Effector memory CD8-positive, alpha-beta T cell (primary cell): ENCODE measurements at regions not wholly inside any gene's neighbourhood (a gene's known extent, or its start where the extent isn't known, plus 50 kb on each side); places are given as distances from the start of the nearest gene placed in this dataset.

Source experiments
- ATAC-seq: fragments of 150-1000 bp; cut with Tn5 transposase; replicated peaks from 2 replicates; pipeline ENCODE4 v1.10.0; 2021; ENCODE audit warnings: mild to moderate bottlenecking, moderate library complexity
- DNase-seq, 3 experiments: peaks; one replicate each; pipeline ENCODE4 v3.0.0; 2021
- H3K27ac Mint-ChIP-seq, 2 donors: one replicate each; pipeline ENCODE4 v1.8.0; 2022; ENCODE audit warnings: mild to moderate bottlenecking in 2 of 2, mixed read lengths in 2 of 2, moderate library complexity in 2 of 2
- H3K27me3 Mint-ChIP-seq, 2 donors: one replicate each; pipeline ENCODE4 v1.8.0; 2022; ENCODE audit warnings: mixed read lengths in 2 of 2
- H3K36me3 Mint-ChIP-seq: one replicate; pipeline ENCODE4 v1.8.0; 2022; ENCODE audit warnings: mild to moderate bottlenecking, moderate library complexity, mixed read lengths; ENCODE audit not compliant: insufficient read depth
- H3K4me1 Mint-ChIP-seq, 2 donors: one replicate each; pipeline ENCODE4 v1.8.0; 2022; ENCODE audit warnings: low read depth in 2 of 2, mixed read lengths in 2 of 2
- H3K4me3 Mint-ChIP-seq, 2 donors: one replicate each; pipeline ENCODE4 v1.8.0; 2022; ENCODE audit warnings: mild to moderate bottlenecking in 2 of 2, mixed read lengths in 2 of 2, moderate library complexity in 2 of 2
- H3K9me3 Mint-ChIP-seq, 2 donors: one replicate each; pipeline ENCODE4 v1.8.0; 2022; ENCODE audit warnings: mixed read lengths in 2 of 2

GRCh38 chr2:15705839-15706386 is 114.2 kb downstream of the DDX1 start:
- Mint-ChIP-seq H3K27me3 (peaks cover 9 to 51% of the 10 kb centered on the region in 2 donors), H3K4me1 (no peaks in the 10 kb centered on the region), H3K9me3 (no peaks in the 10 kb centered on the region), H3K27ac (no peak overlapping the region), H3K4me3 (no peak overlapping the region), H3K36me3 (no peaks in the 10 kb centered on the region)
- DNase-seq (no peak), ATAC-seq (no peak)

GRCh38 chr2:15706424-15706823 is 114.8 kb downstream of the DDX1 start:
- Mint-ChIP-seq H3K27ac (no peak overlapping the region), H3K4me1 (no peaks in the 10 kb centered on the region), H3K36me3 (no peaks in the 10 kb centered on the region), H3K4me3 (no peak overlapping the region), H3K9me3 (no peaks in the 10 kb centered on the region), H3K27me3 (peaks cover 9 to 57% of the 10 kb centered on the region in 2 donors)
- ATAC-seq: no peak
- DNase-seq: no peak

GRCh38 chr2:15706986-15707632 is 115.4 kb downstream of the DDX1 start:
- peaks cover 9 to 63% of the 10 kb centered on the region in 2 donors for H3K27me3 Mint-ChIP-seq
- no peak for ATAC-seq
- no peaks in the 10 kb centered on the region for H3K9me3 Mint-ChIP-seq

DNA sequence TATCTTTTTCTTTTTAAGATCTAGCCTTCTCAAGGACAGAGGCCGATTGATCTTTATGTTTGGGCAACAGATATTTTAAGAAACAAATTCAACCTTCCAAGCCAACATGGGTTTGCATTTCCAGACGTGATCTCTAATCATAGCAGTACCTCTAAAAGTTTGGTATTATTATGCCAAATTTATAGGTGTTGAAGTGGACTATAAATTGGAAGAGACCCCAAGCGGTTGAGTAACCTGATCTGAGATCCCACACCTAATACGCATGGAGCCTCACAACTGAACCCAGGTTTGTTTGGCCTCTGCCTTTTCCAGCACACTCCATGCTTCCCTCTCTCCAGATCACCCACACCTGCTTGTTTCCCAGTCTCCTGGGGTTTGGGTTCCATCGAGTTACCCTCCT is 116.5 kb downstream of the DDX1 start:
- no peak for ATAC-seq
- DNase-seq: no peak
- Mint-ChIP-seq H3K36me3 (no peaks in the 10 kb centered on the region), H3K4me1 (no peaks in the 10 kb centered on the region), H3K4me3 (no peak overlapping the region), H3K27ac (no peak overlapping the region), H3K9me3 (no peaks in the 10 kb centered on the region), H3K27me3 (peaks cover 9 to 58% of the 10 kb centered on the region in 2 donors)

More at GRCh38 chr2:15706986-15707632, 115.4 kb downstream of the DDX1 start:
- H3K27ac Mint-ChIP-seq: no peak overlapping the region
- no peaks in the 10 kb centered on the region for H3K36me3 Mint-ChIP-seq
- no peak for DNase-seq
- no peaks in the 10 kb centered on the region for H3K4me1 Mint-ChIP-seq
- H3K4me3 Mint-ChIP-seq: no peak overlapping the region

GRCh38 chr2:15708865-15709820 is 117.5 kb downstream of the DDX1 start:
- DNase-seq (no peak), ATAC-seq (no peak)
- H3K27ac Mint-ChIP-seq: no peak overlapping the region

DNA sequence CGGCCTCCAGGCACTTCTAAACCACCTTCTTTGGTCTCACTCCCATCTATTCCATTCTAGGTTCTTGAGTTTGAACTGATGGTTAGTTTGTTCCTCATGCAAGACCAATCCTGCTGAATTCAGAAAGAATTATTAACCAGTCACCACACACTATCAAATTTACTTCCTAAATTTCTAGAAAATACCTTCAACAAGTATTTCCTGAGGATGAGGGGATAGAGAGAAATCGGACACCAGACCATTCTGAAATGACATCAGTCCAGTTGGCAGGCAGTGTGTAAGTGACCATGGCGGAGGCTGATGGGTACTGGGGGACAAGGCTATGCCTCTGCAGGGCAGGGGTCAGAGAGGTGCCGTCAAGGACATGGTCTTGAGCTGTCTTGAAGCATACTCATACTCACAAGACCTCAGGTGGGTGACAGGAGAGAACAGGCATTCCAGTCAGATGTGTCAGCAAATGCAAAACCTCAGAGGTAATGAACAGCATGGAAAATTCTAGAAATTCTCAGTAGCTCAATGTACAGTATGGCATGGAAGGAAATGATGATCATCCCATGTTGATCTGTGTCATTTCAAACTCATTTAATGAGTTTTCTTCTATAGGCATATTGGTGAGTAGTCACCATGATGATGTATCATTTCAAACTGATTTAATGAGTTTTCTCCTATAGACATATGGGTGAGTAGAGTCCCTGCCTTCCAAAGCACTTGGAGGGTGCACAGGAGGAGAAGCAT is 119.6 kb downstream of the DDX1 start:
- Mint-ChIP-seq H3K27me3 (peaks cover 9 to 35% of the 10 kb centered on the region in 2 donors), H3K27ac (no peak overlapping the region), H3K4me1 (no peaks in the 10 kb centered on the region), H3K36me3 (no peaks in the 10 kb centered on the region), H3K4me3 (no peak overlapping the region), H3K9me3 (no peaks in the 10 kb centered on the region)
- ATAC-seq (no peak), DNase-seq (no peak)

More at GRCh38 chr2:15708865-15709820, 117.5 kb downstream of the DDX1 start:
- Mint-ChIP-seq H3K9me3 (no peaks in the 10 kb centered on the region), H3K4me1 (no peaks in the 10 kb centered on the region), H3K4me3 (no peak overlapping the region), H3K36me3 (no peaks in the 10 kb centered on the region), H3K27me3 (peaks cover 9 to 48% of the 10 kb centered on the region in 2 donors)

DNA sequence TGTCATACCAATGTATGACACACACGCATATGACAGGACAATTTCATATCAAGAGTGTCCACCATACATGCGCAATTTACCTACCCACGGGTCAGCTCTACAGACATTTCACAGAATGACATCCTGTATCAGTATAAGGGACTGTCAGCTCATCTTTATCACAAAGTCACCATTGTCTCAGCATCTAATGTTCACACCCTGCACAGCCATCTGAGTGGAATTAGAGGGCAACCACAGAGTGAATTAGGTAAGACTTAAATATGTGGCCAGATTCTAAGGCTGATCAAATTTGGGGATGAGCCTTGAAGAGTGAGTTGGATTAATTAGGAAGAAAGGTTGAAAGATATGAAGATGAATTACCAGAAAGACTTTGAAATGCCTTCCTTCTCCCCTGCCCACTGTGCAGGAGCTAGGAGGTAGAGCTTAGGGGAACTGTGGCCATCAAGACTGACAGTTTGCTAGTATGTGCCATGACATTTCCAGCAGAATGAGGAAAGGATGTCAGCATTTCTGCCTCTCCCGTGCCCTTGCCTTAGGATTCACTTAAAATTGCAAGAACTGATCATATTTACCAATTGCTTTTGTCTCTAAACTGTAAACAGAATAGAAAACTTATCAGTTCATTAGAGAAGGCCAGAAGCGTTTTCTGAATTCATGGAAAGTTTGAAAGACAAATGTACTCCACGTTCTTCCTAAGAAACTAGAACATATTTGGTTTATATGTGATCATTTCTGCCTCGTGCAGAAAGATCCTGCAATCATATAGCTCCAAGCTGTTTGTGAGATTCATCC is 121.1 kb downstream of the DDX1 start:
- DNase-seq (no peak), ATAC-seq (no peak)
- Mint-ChIP-seq H3K4me1 (no peaks in the 10 kb centered on the region), H3K36me3 (no peaks in the 10 kb centered on the region), H3K4me3 (no peak overlapping the region), H3K9me3 (no peaks in the 10 kb centered on the region), H3K27me3 (peaks cover 11 to 41% of the 10 kb centered on the region in 2 donors), H3K27ac (no peak overlapping the region)

GRCh38 chr2:15713475-15713874 is 121.8 kb downstream of the DDX1 start:
- Mint-ChIP-seq H3K9me3 (no peaks in the 10 kb centered on the region), H3K36me3 (no peaks in the 10 kb centered on the region), H3K27me3 (peaks cover 16 to 35% of the 10 kb centered on the region in 2 donors), H3K4me3 (no peak overlapping the region), H3K4me1 (no peaks in the 10 kb centered on the region), H3K27ac (no peak overlapping the region)
- DNase-seq (no peak), ATAC-seq (no peak)

DNA sequence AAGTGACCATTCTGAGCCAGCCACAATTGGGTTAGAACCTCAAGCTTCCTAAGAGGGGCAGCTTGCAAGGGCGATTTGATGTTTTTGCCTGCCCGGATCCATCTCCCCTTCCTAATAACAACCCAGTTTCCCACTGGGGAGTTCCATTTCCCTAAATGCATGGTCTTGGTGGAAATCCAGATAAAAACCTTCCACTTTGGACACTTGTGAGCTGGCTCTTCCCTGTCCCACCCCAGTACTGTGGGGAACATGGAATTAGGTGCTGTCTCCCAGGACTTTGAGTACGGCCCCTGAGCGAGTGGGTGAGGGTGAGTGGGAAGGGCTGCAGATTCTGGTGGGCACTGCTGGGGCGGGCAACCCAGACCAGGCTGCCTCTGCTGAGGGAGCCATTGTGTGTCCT is 122.3 kb downstream of the DDX1 start:
- no peaks in the 10 kb centered on the region for H3K36me3 Mint-ChIP-seq
- no peaks in the 10 kb centered on the region for H3K9me3 Mint-ChIP-seq
- H3K4me3 Mint-ChIP-seq: no peak overlapping the region
- no peaks in the 10 kb centered on the region for H3K4me1 Mint-ChIP-seq
- peaks cover 16 to 30% of the 10 kb centered on the region in 2 donors for H3K27me3 Mint-ChIP-seq
- ATAC-seq (no peak), DNase-seq (no peak)
- H3K27ac Mint-ChIP-seq: no peak overlapping the region

- DNase-seq (no peak), ATAC-seq (no peak)
- Mint-ChIP-seq H3K36me3 (no peaks in the 10 kb centered on the region), H3K4me1 (no peaks in the 10 kb centered on the region), H3K9me3 (no peaks in the 10 kb centered on the region), H3K4me3 (no peak overlapping the region), H3K27ac (no peak overlapping the region), H3K27me3 (peaks cover 14 to 30% of the 10 kb centered on the region in 2 donors)
Measured at GRCh38 chr2:15714609-15715008, 122.9 kb downstream of the DDX1 start.

DNA sequence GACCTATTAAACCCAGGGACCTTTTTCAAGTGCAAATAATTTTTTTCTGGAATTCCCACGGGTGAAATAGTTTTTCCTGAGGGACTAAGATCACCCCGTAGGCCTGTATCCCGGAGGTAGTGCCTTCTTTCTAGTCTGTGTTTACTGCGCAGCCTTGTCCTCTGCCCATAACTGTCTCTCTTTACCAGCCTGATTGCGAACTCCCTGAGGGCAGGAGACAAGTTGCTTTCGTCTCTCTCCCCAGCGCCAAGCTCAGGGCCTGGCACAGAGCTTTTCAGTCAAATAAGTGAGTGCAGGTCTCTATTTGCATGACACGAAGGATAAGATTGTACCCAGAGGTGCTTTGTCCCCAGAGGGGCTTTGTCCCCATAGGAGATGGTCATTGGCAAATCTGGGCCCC is 123.9 kb downstream of the DDX1 start:
- DNase-seq (no peak), ATAC-seq (no peak)
- H3K4me1 Mint-ChIP-seq: no peaks in the 10 kb centered on the region
- peaks cover 6 to 25% of the 10 kb centered on the region in 2 donors for H3K27me3 Mint-ChIP-seq
- H3K9me3 Mint-ChIP-seq: no peaks in the 10 kb centered on the region
- no peaks in the 10 kb centered on the region for H3K36me3 Mint-ChIP-seq
- no peak overlapping the region for H3K27ac Mint-ChIP-seq
- no peak overlapping the region for H3K4me3 Mint-ChIP-seq

GRCh38 chr2:15718103-15718943 is 126.7 kb downstream of the DDX1 start:
- Mint-ChIP-seq H3K9me3 (no peaks in the 10 kb centered on the region), H3K4me3 (no peak overlapping the region), H3K36me3 (no peaks in the 10 kb centered on the region), H3K27ac (no peak overlapping the region), H3K4me1 (no peaks in the 10 kb centered on the region), H3K27me3 (peaks cover 6 to 13% of the 10 kb centered on the region in 2 donors)
- ATAC-seq: no peak
- no peak for DNase-seq
